GM23338 (cell line): ENCODE measurements at regions not wholly inside any gene's neighbourhood (a gene's known extent, or its start where the extent isn't known, plus 50 kb on each side); places are given as distances from the start of the nearest gene placed in this dataset.
"Not testable (repeated sequence)": the region's sequence is repeated elsewhere in the genome, so short reads cannot be mapped to it uniquely, and the experiment has no call there.

Experiments
- ATAC-seq: fragments of 200-7000 bp; cut with Tn5 transposase; 3 replicates; pipeline ENCODE4 v1.9.1; 2020
- DNase-seq: peaks from one replicate; pipeline ENCODE4 v3.0.0-alpha.2; 2015; ENCODE audit warnings: low spot score
- H2AFZ ChIP-seq: fragments of 200-600 bp; sonication (generic); 2 replicates; pipeline ENCODE4 v1.8.0; 2016; ENCODE audit warnings: antibody characterized with exemption, mild to moderate bottlenecking, moderate library complexity
- H3F3A ChIP-seq: fragments of 200-600 bp; sonication (generic); replicated peaks from 2 replicates; pipeline ENCODE4 v1.8.0; 2017; ENCODE audit warnings: antibody characterized with exemption, mixed run types, low read depth
- H3K27ac ChIP-seq: fragments of 200-600 bp; sonication (generic); 2 replicates; pipeline ENCODE4 v1.6.1; 2016; ENCODE audit warnings: low read depth
- H3K27me3 ChIP-seq: fragments of 200-600 bp; sonication (generic); 2 replicates; pipeline ENCODE4 v1.8.0; 2016; ENCODE audit warnings: mild to moderate bottlenecking, mixed run types, moderate library complexity; ENCODE audit not compliant: insufficient read depth
- H3K36me3 ChIP-seq: fragments of 200-600 bp; sonication (generic); 2 replicates; pipeline ENCODE4 v1.8.0; 2016; ENCODE audit warnings: mild to moderate bottlenecking; ENCODE audit not compliant: insufficient read depth
- H3K4me1 ChIP-seq: fragments of 200-600 bp; sonication (generic); 2 replicates; pipeline ENCODE4 v1.8.0; 2016; ENCODE audit warnings: mild to moderate bottlenecking, moderate library complexity; ENCODE audit not compliant: insufficient read depth
- H3K4me2 ChIP-seq: fragments of 200-600 bp; sonication (generic); 2 replicates; pipeline ENCODE4 v1.7.1; 2017; ENCODE audit warnings: mixed run types
- H3K4me3 ChIP-seq: fragments of 200-600 bp; sonication (generic); 2 replicates; pipeline ENCODE4 v1.6.1; 2016; ENCODE audit warnings: mixed run types
- H3K79me2 ChIP-seq: fragments of 200-600 bp; sonication (generic); replicated peaks from 2 replicates; pipeline ENCODE4 v1.8.0; 2017; ENCODE audit warnings: mild to moderate bottlenecking; ENCODE audit not compliant: insufficient read depth
- H3K9me2 ChIP-seq: fragments of 200-600 bp; sonication (generic); 2 replicates; pipeline ENCODE4 v1.8.0; 2017; ENCODE audit not compliant: insufficient read depth
- H4K20me1 ChIP-seq: fragments of 200-600 bp; sonication (generic); replicated peaks from 2 replicates; pipeline ENCODE4 v1.8.0; 2017; ENCODE audit warnings: mild to moderate bottlenecking; ENCODE audit not compliant: insufficient read depth
- H3K27ac Mint-ChIP-seq: 2 replicates; pipeline ENCODE4 v1.8.0; 2020; ENCODE audit warnings: inconsistent platforms, mild to moderate bottlenecking, moderate library complexity, mixed read lengths
- H3K27me3 Mint-ChIP-seq: 3 replicates; pipeline ENCODE4 v1.8.0; 2022; ENCODE audit warnings: low read depth, mild to moderate bottlenecking, moderate library complexity, mixed read lengths, inconsistent platforms; ENCODE audit not compliant: insufficient read depth, poor library complexity
- H3K36me3 Mint-ChIP-seq: 3 replicates; pipeline ENCODE4 v1.8.0; 2021; ENCODE audit warnings: low read depth, mild to moderate bottlenecking, inconsistent platforms, moderate library complexity, mixed read lengths
- H3K4me1 Mint-ChIP-seq: 3 replicates; pipeline ENCODE4 v1.8.0; 2020; ENCODE audit warnings: mild to moderate bottlenecking, inconsistent platforms, mixed read lengths
- H3K4me3 Mint-ChIP-seq: 3 replicates; pipeline ENCODE4 v1.8.0; 2021; ENCODE audit warnings: moderate library complexity, mild to moderate bottlenecking, inconsistent platforms, mixed read lengths
- H3K9me3 Mint-ChIP-seq: 3 replicates; pipeline ENCODE4 v1.8.0; 2020; ENCODE audit warnings: moderate library complexity, mild to moderate bottlenecking, inconsistent platforms, mixed read lengths

DNA sequence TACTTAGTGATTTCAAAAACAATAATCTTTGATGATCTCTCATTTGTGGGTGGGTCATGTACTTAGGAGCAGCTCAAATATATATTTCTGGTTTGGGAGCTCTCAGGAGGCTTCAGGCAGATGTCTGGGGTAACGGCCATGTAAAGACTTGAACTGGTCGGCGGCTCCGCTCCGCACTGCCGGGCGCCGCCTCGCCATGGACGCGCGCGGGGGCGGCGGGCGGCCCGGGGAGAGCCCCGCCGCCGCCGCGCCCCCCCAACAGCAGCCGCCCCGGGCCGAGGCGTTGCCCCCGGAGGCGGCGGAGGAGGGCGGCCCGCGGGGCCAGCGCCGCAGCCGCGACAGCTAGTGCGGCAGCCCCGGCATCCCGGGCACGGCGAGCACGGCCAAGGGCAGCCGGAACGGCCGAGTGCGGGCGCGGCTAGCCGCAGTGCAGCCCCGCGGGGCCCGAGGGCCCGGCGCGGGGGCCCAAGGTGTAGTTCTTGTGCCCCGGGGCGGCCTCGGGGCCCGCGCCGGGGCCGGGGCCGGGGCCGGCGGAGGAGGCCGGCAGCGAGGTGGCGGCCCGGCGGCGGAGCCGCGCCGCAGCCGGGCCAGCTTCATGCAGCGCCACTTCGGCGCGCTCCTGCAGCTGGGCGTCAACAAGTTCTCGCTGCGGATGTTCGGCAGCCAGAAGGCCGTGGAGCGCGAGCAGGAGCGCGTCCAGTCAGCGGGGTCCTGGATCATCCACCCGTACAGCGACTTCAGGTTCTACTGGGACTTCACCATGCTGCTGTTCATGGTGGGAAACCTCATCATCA, 88.1 kb downstream of the GOLGA8T start:
- not testable (repeated sequence) for H3F3A ChIP-seq, H3K4me1 Mint-ChIP-seq, H3K4me2 ChIP-seq, H3K27ac ChIP-seq, H4K20me1 ChIP-seq, H3K9me3 Mint-ChIP-seq, H3K36me3 ChIP-seq, H3K9me2 ChIP-seq, H3K27me3 Mint-ChIP-seq, H3K79me2 ChIP-seq, DNase-seq, H3K27ac Mint-ChIP-seq, H3K36me3 Mint-ChIP-seq, H2AFZ ChIP-seq, H3K4me3 Mint-ChIP-seq, H3K4me1 ChIP-seq, H3K4me3 ChIP-seq
- peak; percentile 24 for ATAC-seq
- peaks cover 23% of the 10 kb centered on the region for H3K27me3 ChIP-seq

DNA sequence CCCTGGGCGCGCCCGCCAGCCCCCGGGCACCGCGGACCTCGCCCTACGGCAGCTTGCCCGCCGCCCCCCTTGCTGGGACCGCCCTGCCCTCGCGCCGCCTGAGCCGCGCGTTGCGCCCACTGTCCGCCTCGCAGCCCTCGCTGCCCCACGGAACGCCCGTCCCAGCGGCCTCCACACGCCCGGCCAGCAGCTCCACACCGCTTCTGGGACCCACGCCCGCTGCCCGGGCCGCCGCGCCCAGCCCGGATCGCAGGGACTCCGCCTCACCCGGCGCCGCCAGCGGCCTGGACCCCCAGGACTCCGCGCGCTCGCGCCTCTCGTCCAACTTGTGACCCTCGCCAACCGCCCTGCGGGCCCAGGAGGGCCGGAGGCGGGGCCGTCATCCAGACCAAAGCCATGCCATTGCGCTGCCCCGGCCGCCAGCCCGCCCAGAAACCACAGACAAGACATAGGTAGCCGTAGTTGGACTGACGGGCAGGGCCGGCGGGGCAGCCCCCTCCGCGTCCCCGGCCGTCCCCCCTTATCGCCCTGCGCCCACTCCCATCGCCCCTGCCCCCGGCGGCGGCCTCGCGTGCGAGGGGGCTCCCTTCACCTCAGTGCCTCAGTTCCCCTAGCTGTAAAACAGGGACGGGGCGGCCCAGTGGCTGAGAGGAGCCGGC, 90.5 kb downstream of the GOLGA8T start:
- not testable (repeated sequence) for H3K4me2 ChIP-seq, H3K79me2 ChIP-seq, H3K4me3 Mint-ChIP-seq, H3K27ac ChIP-seq, H3F3A ChIP-seq, H2AFZ ChIP-seq, H3K4me1 Mint-ChIP-seq, H3K9me3 Mint-ChIP-seq, H4K20me1 ChIP-seq, H3K4me1 ChIP-seq, H3K27me3 Mint-ChIP-seq, H3K27ac Mint-ChIP-seq, DNase-seq, H3K36me3 ChIP-seq, H3K9me2 ChIP-seq, H3K36me3 Mint-ChIP-seq
- H3K4me3 ChIP-seq: peak overlapping the region; percentile 39; the same call in 1 of the 2 replicates
- peak; percentile 49 for ATAC-seq
- H3K27me3 ChIP-seq: peaks cover 23% of the 10 kb centered on the region

GRCh38 chr15:30261432-30262141, 126.7 kb downstream of the GOLGA8T start:
- not testable (repeated sequence) for H3K27me3 Mint-ChIP-seq, H4K20me1 ChIP-seq, H3K36me3 ChIP-seq, H2AFZ ChIP-seq, H3K36me3 Mint-ChIP-seq, H3K27ac Mint-ChIP-seq, H3K4me2 ChIP-seq, H3K9me3 Mint-ChIP-seq, H3K27ac ChIP-seq, H3K4me3 ChIP-seq, H3K79me2 ChIP-seq, H3K4me3 Mint-ChIP-seq, H3K27me3 ChIP-seq, H3K4me1 ChIP-seq, H3K4me1 Mint-ChIP-seq, H3K9me2 ChIP-seq, H3F3A ChIP-seq
- ATAC-seq: peak; percentile 13; the same call in 2 of the 3 replicates
- DNase-seq: peak; percentile 1

GRCh38 chr15:30262142-30262460, 127.2 kb downstream of the GOLGA8T start:
- H3K27ac Mint-ChIP-seq, H3K9me2 ChIP-seq, H3K36me3 ChIP-seq, H3K27me3 Mint-ChIP-seq, H3K79me2 ChIP-seq, H3K9me3 Mint-ChIP-seq, H3K36me3 Mint-ChIP-seq, H3K27me3 ChIP-seq, H3F3A ChIP-seq, H4K20me1 ChIP-seq, H3K4me3 ChIP-seq, H3K4me1 Mint-ChIP-seq, H2AFZ ChIP-seq, DNase-seq, H3K4me1 ChIP-seq, H3K4me3 Mint-ChIP-seq, H3K4me2 ChIP-seq, H3K27ac ChIP-seq: not testable (repeated sequence)
- peak; percentile 98 for ATAC-seq

- not testable (repeated sequence) for H3K27ac Mint-ChIP-seq, H4K20me1 ChIP-seq, H3K4me1 Mint-ChIP-seq, H3K27me3 ChIP-seq, DNase-seq, H3K9me3 Mint-ChIP-seq, H3K27ac ChIP-seq, H3K4me2 ChIP-seq, H3K36me3 Mint-ChIP-seq, H3K9me2 ChIP-seq, H3K4me3 ChIP-seq, H3K4me3 Mint-ChIP-seq, H2AFZ ChIP-seq, H3K36me3 ChIP-seq, H3K4me1 ChIP-seq, H3K27me3 Mint-ChIP-seq, H3F3A ChIP-seq, H3K79me2 ChIP-seq, ATAC-seq
These were observed 129.1 kb downstream of the GOLGA8T start for GRCh38 chr15:30264000-30264399.

DNA sequence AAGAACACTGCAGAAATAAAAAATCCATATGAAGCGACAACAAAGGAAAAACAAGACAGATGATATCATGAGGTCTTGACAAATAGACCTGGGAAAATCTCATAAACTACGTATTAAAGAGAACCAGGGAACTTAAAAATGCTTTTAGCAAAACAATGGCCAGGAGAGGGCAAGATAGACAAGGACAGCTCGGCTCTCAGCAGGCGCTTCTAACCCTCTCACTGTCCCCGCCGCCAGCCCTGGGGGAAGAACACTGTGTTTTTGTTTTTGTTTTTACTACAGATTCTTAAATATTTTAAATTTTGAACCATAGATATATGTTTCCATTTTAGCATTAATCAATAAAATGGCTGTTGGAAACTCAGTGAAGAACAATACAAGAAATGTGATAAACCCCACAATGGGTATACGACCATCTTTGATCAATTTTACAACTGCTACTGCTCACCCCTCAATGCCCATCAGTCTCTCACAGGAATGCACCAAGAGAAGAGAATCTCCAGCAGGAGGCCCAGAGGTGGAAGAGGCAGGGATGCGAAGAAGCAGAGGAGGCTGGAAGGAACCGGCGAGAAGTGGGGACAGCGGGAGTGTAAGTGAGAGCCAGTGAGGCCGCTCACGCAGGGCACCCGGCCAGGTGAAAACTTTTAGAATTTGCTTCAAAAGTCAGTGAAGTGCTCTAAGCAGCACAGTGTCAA, 98.0 kb downstream of the CHRFAM7A start:
- H3K4me1 ChIP-seq, H3K36me3 ChIP-seq, H3K79me2 ChIP-seq, H3K27me3 ChIP-seq, H3K4me1 Mint-ChIP-seq, H3K4me3 ChIP-seq, H3K27ac ChIP-seq, DNase-seq, H3K4me3 Mint-ChIP-seq, H3K4me2 ChIP-seq, H3K9me2 ChIP-seq, H3K9me3 Mint-ChIP-seq, H4K20me1 ChIP-seq, H3K27me3 Mint-ChIP-seq, H3K27ac Mint-ChIP-seq, H3F3A ChIP-seq, H2AFZ ChIP-seq, H3K36me3 Mint-ChIP-seq: not testable (repeated sequence)
- peak; percentile 90 for ATAC-seq
